H1 (cell line): ENCODE measurements at regions not wholly inside any gene's neighbourhood (a gene's known extent, or its start where the extent isn't known, plus 50 kb on each side); places are given as distances from the start of the nearest gene placed in this dataset.

Source experiments
- CTCF ChIA-PET: fragments of 300-600 bp; sonication (Branson Sonifier 250); formaldehyde crosslinking; loops from one replicate; lab custom pipeline; 2021; ENCODE audit not compliant: partially characterized antibody; lab: Charles Lee
- POLR2A ChIA-PET: fragments of 300-600 bp; sonication (Branson Sonifier 250); formaldehyde crosslinking; loops from one replicate; lab custom pipeline; 2021; ENCODE audit warnings: inconsistent platforms; ENCODE audit not compliant: partially characterized antibody; lab: Charles Lee
- DNase-seq, 2 experiments: peaks; one replicate each; pipeline versions ENCODE4 v3.0.0 to v3.0.0-alpha.2; 2010 to 2022; ENCODE audit warnings: low spot score in 2 of 2, low read depth in 1 of 2, mixed read lengths in 1 of 2
- FAIRE-seq: peaks from 2 replicates; lab custom pipeline; 2011; peaks lifted over from hg19 to GRCh38; lab: Jason Lieb, UNC
- H2AFZ ChIP-seq: 2 replicates; pipeline ENCODE4 v1.8.1; 2012; ENCODE audit warnings: low read length, inconsistent platforms
- H2AK5ac ChIP-seq: 2 replicates; pipeline ENCODE4 v1.6.1; 2013; ENCODE audit warnings: low read depth, low read length
- H2BK120ac ChIP-seq: replicated peaks from 2 replicates; pipeline ENCODE3; 2013; ENCODE audit warnings: low read depth, low read length, inconsistent platforms
- H2BK12ac ChIP-seq: 2 replicates; pipeline ENCODE4 v1.6.1; 2013; ENCODE audit warnings: low read depth, low read length
- H2BK15ac ChIP-seq: 2 replicates; pipeline ENCODE4 v1.6.1; 2013; ENCODE audit warnings: low read length
- H2BK20ac ChIP-seq: 2 replicates; pipeline ENCODE4 v1.6.1; 2013; ENCODE audit warnings: low read length
- H2BK5ac ChIP-seq: 2 replicates; pipeline ENCODE4 v1.6.1; 2013; ENCODE audit warnings: low read depth, low read length
- H3K14ac ChIP-seq: 2 replicates; pipeline ENCODE4 v1.6.1; 2013; ENCODE audit warnings: inconsistent platforms; ENCODE audit not compliant: insufficient read length
- H3K18ac ChIP-seq: 2 replicates; pipeline ENCODE4 v1.6.1; 2013; ENCODE audit warnings: low read length; ENCODE audit errors: extremely low read depth
- H3K23ac ChIP-seq: 2 replicates; pipeline ENCODE4 v1.6.1; 2013; ENCODE audit warnings: inconsistent platforms; ENCODE audit not compliant: insufficient read length
- H3K23me2 ChIP-seq: 2 replicates; pipeline ENCODE4 v1.6.1; 2013; ENCODE audit warnings: low read depth, low read length
- H3K27ac ChIP-seq: 2 replicates; pipeline ENCODE4 v1.6.1; 2011; ENCODE audit warnings: low read depth, low read length, inconsistent platforms
- H3K27me3 ChIP-seq, 4 experiments: replicated peaks in 1 of 4; 1 replicate in 1 of 4; 2 replicates in 3 of 4; pipeline versions ENCODE4 v1.6.1 to v1.8.1; 2011 to 2013; ENCODE audit warnings: low read length in 3 of 4, mild to moderate bottlenecking in 3 of 4, inconsistent platforms in 2 of 4, mixed read lengths in 2 of 4, moderate library complexity in 1 of 4; ENCODE audit not compliant: control insufficient read depth in 3 of 4, insufficient read depth in 3 of 4; ENCODE audit errors: extremely low read depth in 1 of 4
- H3K36me3 ChIP-seq, 4 experiments: 2 replicates each; pipeline versions ENCODE4 v1.6.1 to v1.8.1; 2011 to 2013; ENCODE audit warnings: mild to moderate bottlenecking in 4 of 4, low read length in 3 of 4, moderate library complexity in 2 of 4, control low read depth in 1 of 4, inconsistent platforms in 1 of 4; ENCODE audit not compliant: insufficient read depth in 4 of 4, control insufficient read depth in 2 of 4
- H3K4ac ChIP-seq: replicated peaks from 2 replicates; pipeline ENCODE3; 2013; ENCODE audit warnings: low read length, low read depth, mixed read lengths, inconsistent platforms; ENCODE audit not compliant: insufficient read length
- H3K4me1 ChIP-seq, 4 experiments: replicated peaks in 1 of 4; 1 replicate in 1 of 4; 2 replicates in 3 of 4; pipeline versions ENCODE4 v1.6.1 to v1.8.1; 2011 to 2013; ENCODE audit warnings: low read length in 3 of 4, inconsistent platforms in 2 of 4, mixed read lengths in 1 of 4; ENCODE audit not compliant: insufficient read depth in 4 of 4, control insufficient read depth in 3 of 4
- H3K4me2 ChIP-seq, 2 experiments: 2 replicates each; pipeline versions ENCODE4 v1.6.1 to v1.8.1; 2011 to 2013; ENCODE audit warnings: low read depth in 2 of 2, low read length in 2 of 2, control low read depth in 1 of 2, inconsistent platforms in 1 of 2, mild to moderate bottlenecking in 1 of 2; ENCODE audit not compliant: insufficient read depth in 1 of 2
- H3K4me3 ChIP-seq, 4 experiments: fragments of 200-600, 300-600 bp in 1 of 4; sonication (generic), shearing (Covaris generic), sonication (Bioruptor Twin) in 1 of 4; 2 replicates each; pipeline versions ENCODE4 v1.5.1 to v1.8.1; 2011 to 2016; ENCODE audit warnings: low read length in 4 of 4, low read depth in 3 of 4, control low read depth in 2 of 4, inconsistent platforms in 2 of 4, mild to moderate bottlenecking in 2 of 4, mixed read lengths in 1 of 4, moderate library complexity in 1 of 4; ENCODE audit not compliant: insufficient read depth in 2 of 4; ENCODE audit errors: extremely low read depth in 1 of 4
- H3K56ac ChIP-seq: replicated peaks from 2 replicates; pipeline ENCODE3; 2013; ENCODE audit warnings: low read depth, mild to moderate bottlenecking, mixed read lengths, low read length, inconsistent platforms; ENCODE audit not compliant: insufficient read length
- H3K79me1 ChIP-seq: 2 replicates; pipeline ENCODE4 v1.6.1; 2013; ENCODE audit warnings: low read depth, low read length, control low read depth
- H3K79me2 ChIP-seq, 2 experiments: 2 replicates each; pipeline versions ENCODE4 v1.6.1 to v1.8.1; 2012 to 2013; ENCODE audit warnings: low read length in 2 of 2, mild to moderate bottlenecking in 2 of 2, inconsistent platforms in 1 of 2; ENCODE audit not compliant: insufficient read depth in 2 of 2, control insufficient read depth in 1 of 2
- H3K9ac ChIP-seq, 4 experiments: replicated peaks in 1 of 4; 1 replicate in 1 of 4; 2 replicates in 3 of 4; pipeline versions ENCODE4 v1.6.1 to v1.8.1; 2011 to 2013; ENCODE audit warnings: low read depth in 3 of 4, low read length in 3 of 4, control low read depth in 2 of 4, mild to moderate bottlenecking in 2 of 4, moderate library complexity in 2 of 4, inconsistent platforms in 1 of 4; ENCODE audit errors: extremely low read depth in 1 of 4
- H3K9me3 ChIP-seq, 2 experiments: 2 replicates each; pipeline versions ENCODE4 v1.6.1 to v1.8.1; 2012 to 2013; ENCODE audit warnings: mild to moderate bottlenecking in 2 of 2, moderate library complexity in 2 of 2, control low read depth in 1 of 2, inconsistent platforms in 1 of 2, low read depth in 1 of 2, low read length in 1 of 2, mixed read lengths in 1 of 2; ENCODE audit not compliant: insufficient read depth in 2 of 2
- H4K20me1 ChIP-seq, 2 experiments: replicated peaks in 1 of 2; 2 replicates each; pipeline versions ENCODE3 to v1.8.1; 2011 to 2013; ENCODE audit warnings: inconsistent platforms in 2 of 2, low read length in 2 of 2, mild to moderate bottlenecking in 1 of 2; ENCODE audit not compliant: insufficient read depth in 2 of 2, control insufficient read depth in 1 of 2
- H4K5ac ChIP-seq: 2 replicates; pipeline ENCODE4 v1.6.1; 2013; ENCODE audit warnings: low read length, low read depth, mixed read lengths, inconsistent platforms; ENCODE audit not compliant: insufficient read length
- H4K8ac ChIP-seq: 2 replicates; pipeline ENCODE4 v1.8.0; 2013; ENCODE audit warnings: mild to moderate bottlenecking, moderate library complexity, low read length, inconsistent platforms; ENCODE audit not compliant: insufficient read depth; ENCODE audit errors: extremely low read depth
- H4K91ac ChIP-seq: replicated peaks from 2 replicates; pipeline ENCODE3; 2013; ENCODE audit warnings: low read length, mixed read lengths, inconsistent platforms; ENCODE audit not compliant: insufficient read length
- CTBP2 ChIP-seq: IDR thresholded peaks from 2 replicates; pipeline ENCODE4 v1.7.0; 2011; ENCODE audit warnings: borderline replicate concordance, mild to moderate bottlenecking, moderate library complexity, mixed read lengths, low read length; ENCODE audit not compliant: insufficient read depth, insufficient read length
- EGR1 ChIP-seq: IDR thresholded peaks from 2 replicates; pipeline ENCODE4 v1.6.1; 2011; ENCODE audit warnings: low read depth, low read length, borderline replicate concordance
- RAD21 ChIP-seq, 2 experiments: IDR thresholded peaks in 1 of 2; conservative IDR thresholded peaks in 1 of 2; 2 replicates each; pipeline ENCODE4 v1.6.1; 2011; ENCODE audit warnings: low read depth in 2 of 2, low read length in 2 of 2, improper control_type of control experiment in 1 of 2, inconsistent platforms in 1 of 2, mild to moderate bottlenecking in 1 of 2, moderate library complexity in 1 of 2
- SUZ12 ChIP-seq: fragments of 200-600 bp; sonication (generic); IDR thresholded peaks from 2 replicates; pipeline ENCODE4 v1.6.1; 2012; ENCODE audit warnings: mild to moderate bottlenecking, inconsistent platforms, low read length, moderate library complexity, mixed read lengths
- WGBS, 2 experiments: shearing (Covaris generic) in 1 of 2; methylation state at CpG; one replicate each; pipeline versions ENCODE4 v1.1.6 to v1.1.7; 2013 to 2015; ENCODE audit warnings: low lambda C conversion rate in 2 of 2, mixed read lengths in 2 of 2, inconsistent platforms in 1 of 2, low coverage in 1 of 2, missing lambda C conversion rate in 1 of 2; ENCODE audit not compliant: insufficient replicate concordance in 2 of 2, insufficient coverage in 1 of 2, insufficient read length in 1 of 2; ENCODE audit errors: extremely low coverage in 1 of 2, missing lambda C conversion rate in 1 of 2; 5-methylcytosine and 5-hydroxymethylcytosine counted together
- TF ChIP-seq, protein P1 (sequence below): IDR thresholded peaks from 2 replicates; pipeline ENCODE4 v1.6.1; 2012; ENCODE audit warnings: inconsistent platforms

DNA sequence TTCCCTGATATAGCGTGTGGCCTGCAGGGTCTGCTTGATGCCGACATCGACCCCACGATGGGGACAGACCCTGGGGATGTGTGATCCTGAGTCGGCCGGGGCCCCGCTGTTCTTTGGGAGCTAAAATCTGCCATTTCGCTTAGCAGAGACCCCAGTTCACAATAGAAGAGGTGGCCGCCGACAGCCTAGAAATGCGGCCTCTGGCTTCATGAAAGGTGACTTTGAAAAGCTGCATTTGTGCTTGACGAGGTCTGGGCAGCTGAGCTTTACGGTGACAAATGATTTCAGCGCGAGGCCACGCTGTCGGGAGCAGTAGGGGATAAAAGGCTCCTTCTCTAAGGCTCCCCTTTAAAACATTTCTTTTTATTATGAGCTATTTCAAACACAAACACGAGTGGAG is 71.7 kb downstream of the RPS6KA4 start:
- TF ChIP-seq, protein P1, sequence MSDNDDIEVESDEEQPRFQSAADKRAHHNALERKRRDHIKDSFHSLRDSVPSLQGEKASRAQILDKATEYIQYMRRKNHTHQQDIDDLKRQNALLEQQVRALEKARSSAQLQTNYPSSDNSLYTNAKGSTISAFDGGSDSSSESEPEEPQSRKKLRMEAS: no peak
- no peak for TF ChIP-seq SUZ12
- TF ChIP-seq CTBP2: no peak
- TF ChIP-seq EGR1: no peak
- no peak for TF ChIP-seq RAD21 (IDR thresholded peaks at IDR 0.05 in 1 of 2, conservative IDR thresholded peaks at IDR 0.05 in 1 of 2; ENCODE audit: low read depth in 2 of 2, low read length in 2 of 2)
- no peak overlapping the region for H3K4ac ChIP-seq
- DNase-seq (no peak), FAIRE-seq (no peak)
- no peak overlapping the region for H2BK15ac ChIP-seq
- no peaks in the 10 kb centered on the region for H3K79me1 ChIP-seq
- 89% methylated on average over 18 of the region's 18 CpGs; no CpG with 5 or more reads in 1 of the 2 experiments for WGBS, 2 experiments
- H3K4me2 ChIP-seq: no peak overlapping the region
- no peak overlapping the region for H2BK20ac ChIP-seq
- no peak overlapping the region for H2AK5ac ChIP-seq
- H2BK120ac ChIP-seq: no peak overlapping the region
- ChIA-PET CTCF (interaction anchor here (1.0 to 3.5 kb wide), 5 partner anchors 19 to 221 kb away, joined by 3 to 11 read pairs (median 4); no protein-coding TSS in a partner anchor), POLR2A (no interaction called here)
- peaks cover 0 to 6% (median 1%) of the 10 kb centered on the region in 4 experiments; a peak in 3 of 7 replicates for H3K27me3 ChIP-seq
- no peaks in the 10 kb centered on the region for H3K36me3 ChIP-seq
- H4K91ac ChIP-seq: no peak overlapping the region
- no peak overlapping the region for H2BK12ac ChIP-seq
- H3K27ac ChIP-seq: no peak overlapping the region
- H3K14ac ChIP-seq: no peak overlapping the region
- H3K9ac ChIP-seq: no peak overlapping the region
- H4K5ac ChIP-seq: no peak overlapping the region
- H3K56ac ChIP-seq: no peak overlapping the region
- no peak overlapping the region for H2AFZ ChIP-seq
- no peak overlapping the region for H3K23ac ChIP-seq
- H4K20me1 ChIP-seq: no peaks in the 10 kb centered on the region
- H3K23me2 ChIP-seq: no peaks in the 10 kb centered on the region
- no peak overlapping the region for H4K8ac ChIP-seq
- H2BK5ac ChIP-seq: no peak overlapping the region
- no peak overlapping the region for H3K18ac ChIP-seq
- H3K9me3 ChIP-seq: no peaks in the 10 kb centered on the region
- H3K4me3 ChIP-seq: no peak overlapping the region
- no peaks in the 10 kb centered on the region for H3K79me2 ChIP-seq
- no peaks in the 10 kb centered on the region; a peak in 2 of 7 replicates for H3K4me1 ChIP-seq
